ENCODE measurements at regions not wholly inside any gene's neighbourhood (a gene's known extent, or its start where the extent isn't known, plus 50 kb on each side); places are given as distances from the start of the nearest gene placed in this dataset.

- TF ChIP-seq ZNF274 (IDR thresholded peaks at IDR 0.05; ENCODE audit: low read depth, low read length) (no peak), SUZ12 (IDR thresholded peaks at IDR 0.05; ENCODE audit: extremely low read depth, insufficient read depth, insufficient read length) (no peak), YY1 (IDR thresholded peaks at IDR 0.05; ENCODE audit: insufficient read depth, insufficient read length) (no peak)
Observed at GRCh38 chr6:170091639-170092579, 199.0 kb downstream of the DLL1 start.

Measured in NT2/D1 (cell line).